ENCODE measurements at regions not wholly inside any gene's neighbourhood (a gene's known extent, or its start where the extent isn't known, plus 50 kb on each side); places are given as distances from the start of the nearest gene placed in this dataset.

DNA sequence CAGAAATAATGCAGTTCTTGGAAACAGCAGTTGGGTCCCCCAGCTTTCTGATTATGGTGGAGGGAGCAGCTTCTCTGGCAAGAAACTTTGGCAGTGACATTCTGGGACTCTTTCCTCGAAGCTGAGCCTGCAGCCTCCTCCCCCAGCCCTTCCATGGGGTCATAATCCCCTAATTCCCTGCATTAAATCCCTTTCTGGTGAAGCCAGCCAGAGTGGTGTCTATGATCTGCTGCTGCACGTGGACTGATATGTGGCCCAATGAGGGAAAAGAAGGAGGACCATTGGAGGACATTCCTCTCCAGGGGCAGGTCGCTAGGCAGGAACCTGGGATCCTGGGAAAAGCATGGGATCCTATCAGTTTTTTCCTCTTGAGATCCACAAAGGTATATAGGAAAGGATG is 470.5 kb downstream of the RPS24 start:
- H3K27me3 ChIP-seq (replicated peaks in 1 of 4; ENCODE audit: control extremely low read depth in 1 of 4, control insufficient read depth in 3 of 4, insufficient read depth in 4 of 4, low read length in 3 of 4) = peaks cover 0 to 6% (median 0%) of the 10 kb centered on the region in 4 experiments
- no peaks in the 10 kb centered on the region for H3K36me3 ChIP-seq (replicated peaks in 1 of 2; ENCODE audit: control extremely low read depth in 1 of 2, control insufficient read depth in 1 of 2, extremely low read depth in 1 of 2, insufficient read depth in 2 of 2, low read length in 1 of 2)
- no peaks in the 10 kb centered on the region for H4K20me1 ChIP-seq (ENCODE audit: control insufficient read depth, insufficient read depth, low read length, poor library complexity, severe bottlenecking)
- ChIA-PET CTCF (no interaction called here), POLR2A (no interaction called here)
- ATAC-seq (ENCODE audit: low read depth) (no peak), DNase-seq (no peak)
- 72% methylated on average over 3 of the region's 3 CpGs for WGBS (ENCODE audit: insufficient coverage)
- H3K4me3 Mint-ChIP-seq = no peak overlapping the region
- no peaks in the 10 kb centered on the region for H3K4me1 ChIP-seq (ENCODE audit: control insufficient read depth in 2 of 2, insufficient read depth in 2 of 2, low read length in 2 of 2)
- H3K27me3 Mint-ChIP-seq = peaks cover 21% of the 10 kb centered on the region
- intact Hi-C loops (cut with micrococcal nuclease) = no loop called here
- no peak overlapping the region for H3K27ac Mint-ChIP-seq
- no peaks in the 10 kb centered on the region for H3K9me3 ChIP-seq (ENCODE audit: control extremely low read depth in 1 of 3, control insufficient read depth in 2 of 3, insufficient read depth in 1 of 3, low read length in 2 of 3)
- H3K9me3 Mint-ChIP-seq (ENCODE audit: insufficient read depth) = no peaks in the 10 kb centered on the region
- no peak overlapping the region for H3K9ac ChIP-seq (ENCODE audit: low read length)
- no peak overlapping the region for H3K27ac ChIP-seq (ENCODE audit: low read length in 2 of 2)
- H3K79me2 ChIP-seq (ENCODE audit: control insufficient read depth, insufficient read depth, low read length) = no peaks in the 10 kb centered on the region
- no peak overlapping the region for H3K4me3 ChIP-seq (ENCODE audit: control extremely low read depth in 1 of 5, extremely low read depth in 1 of 5, insufficient read depth in 1 of 5, low read depth in 2 of 5, low read length in 4 of 5)
- no peak overlapping the region for H3K4me2 ChIP-seq (replicated peaks; ENCODE audit: low read depth, low read length, poor library complexity, severe bottlenecking)
- TF ChIP-seq CTCF (IDR thresholded peaks at IDR 0.05) (no peak), EZH2 (IDR thresholded peaks at IDR 0.05; ENCODE audit: borderline replicate concordance, insufficient read depth, low read depth, low read length, poor library complexity, severe bottlenecking) (no peak)
- no peaks in the 10 kb centered on the region for H3K4me1 Mint-ChIP-seq
- no peak overlapping the region for H2AFZ ChIP-seq (ENCODE audit: insufficient read depth, low read depth, low read length, poor library complexity, severe bottlenecking)

DNA sequence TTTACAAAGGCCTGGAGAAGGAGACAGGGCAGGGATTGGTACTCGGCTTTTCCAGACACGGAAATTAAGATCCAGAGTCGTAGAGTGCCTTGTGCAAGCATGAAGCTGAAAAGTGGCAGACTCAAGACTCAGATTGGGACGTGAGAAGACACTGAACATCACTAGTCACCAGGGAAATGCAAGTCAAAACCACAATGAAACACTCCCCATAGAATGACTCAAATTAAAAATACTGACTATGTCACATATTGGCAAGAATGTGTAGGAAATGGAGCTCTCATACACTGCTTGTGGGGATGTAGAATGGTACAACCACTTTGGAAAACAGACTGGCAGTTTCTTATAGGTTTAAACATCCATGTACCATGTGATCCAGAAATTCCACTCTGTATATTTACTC is 472.0 kb downstream of the RPS24 start:
- Mint-ChIP-seq H3K4me3 (no peak overlapping the region), H3K9me3 (ENCODE audit: insufficient read depth) (no peaks in the 10 kb centered on the region), H3K27me3 (peaks cover 28% of the 10 kb centered on the region), H3K4me1 (no peaks in the 10 kb centered on the region), H3K27ac (no peak overlapping the region)
- Histone ChIP-seq H3K79me2 (ENCODE audit: control insufficient read depth, insufficient read depth, low read length) (no peaks in the 10 kb centered on the region), H2AFZ (ENCODE audit: insufficient read depth, low read depth, low read length, poor library complexity, severe bottlenecking) (no peak overlapping the region), H3K27me3 (replicated peaks in 1 of 4; ENCODE audit: control extremely low read depth in 1 of 4, control insufficient read depth in 3 of 4, insufficient read depth in 4 of 4, low read length in 3 of 4) (peaks cover 0 to 6% (median 0%) of the 10 kb centered on the region in 4 experiments), H3K9me3 (ENCODE audit: control extremely low read depth in 1 of 3, control insufficient read depth in 2 of 3, insufficient read depth in 1 of 3, low read length in 2 of 3) (no peaks in the 10 kb centered on the region), H3K9ac (ENCODE audit: low read length) (no peak overlapping the region), H4K20me1 (ENCODE audit: control insufficient read depth, insufficient read depth, low read length, poor library complexity, severe bottlenecking) (no peaks in the 10 kb centered on the region), H3K4me2 (replicated peaks; ENCODE audit: low read depth, low read length, poor library complexity, severe bottlenecking) (no peak overlapping the region), H3K4me3 (ENCODE audit: control extremely low read depth in 1 of 5, extremely low read depth in 1 of 5, insufficient read depth in 1 of 5, low read depth in 2 of 5, low read length in 4 of 5) (no peak overlapping the region), H3K4me1 (ENCODE audit: control insufficient read depth in 2 of 2, insufficient read depth in 2 of 2, low read length in 2 of 2) (no peaks in the 10 kb centered on the region), H3K36me3 (replicated peaks in 1 of 2; ENCODE audit: control extremely low read depth in 1 of 2, control insufficient read depth in 1 of 2, extremely low read depth in 1 of 2, insufficient read depth in 2 of 2, low read length in 1 of 2) (no peaks in the 10 kb centered on the region), H3K27ac (ENCODE audit: low read length in 2 of 2) (no peak overlapping the region)
- DNase-seq (no peak), ATAC-seq (ENCODE audit: low read depth) (no peak)
- CTCF ChIA-PET = no interaction called here
- intact Hi-C loops (cut with micrococcal nuclease) = no loop called here
- POLR2A ChIA-PET = no interaction called here
- TF ChIP-seq EZH2 (IDR thresholded peaks at IDR 0.05; ENCODE audit: borderline replicate concordance, insufficient read depth, low read depth, low read length, poor library complexity, severe bottlenecking) (no peak), CTCF (IDR thresholded peaks at IDR 0.05) (no peak)
- WGBS (ENCODE audit: insufficient coverage) = 86% methylated on average over 3 of the region's 4 CpGs
